Muscle layer of colon (tissue), 2 donors: ENCODE measurements at regions not wholly inside any gene's neighbourhood (a gene's known extent, or its start where the extent isn't known, plus 50 kb on each side); places are given as distances from the start of the nearest gene placed in this dataset.

Source experiments
- H3K27ac ChIP-seq: one replicate; pipeline ENCODE4 v1.7.0; 2013; ENCODE audit warnings: low read depth, mild to moderate bottlenecking, low read length, moderate library complexity
- H3K27me3 ChIP-seq, 2 donors: one replicate each; pipeline ENCODE4 v1.7.0; 2013; ENCODE audit warnings: low read length in 2 of 2, mild to moderate bottlenecking in 2 of 2; ENCODE audit not compliant: insufficient read depth in 2 of 2, control insufficient read depth in 1 of 2
- H3K36me3 ChIP-seq: one replicate; pipeline ENCODE4 v1.7.0; 2013; ENCODE audit warnings: mild to moderate bottlenecking, low read length; ENCODE audit not compliant: insufficient read depth
- H3K4me1 ChIP-seq: one replicate; pipeline ENCODE4 v1.7.0; 2013; ENCODE audit warnings: mild to moderate bottlenecking, low read length; ENCODE audit not compliant: insufficient read depth
- H3K4me3 ChIP-seq, 2 donors: one replicate each; pipeline ENCODE4 v1.7.0; 2013; ENCODE audit warnings: low read length in 2 of 2, low read depth in 1 of 2, mild to moderate bottlenecking in 1 of 2, moderate library complexity in 1 of 2
- H3K9ac ChIP-seq: one replicate; pipeline ENCODE4 v1.7.0; 2013; ENCODE audit warnings: low read length
- H3K9me3 ChIP-seq: one replicate; pipeline ENCODE4 v1.7.0; 2013; ENCODE audit warnings: mild to moderate bottlenecking, low read length
- donor health status: abdominal sarcoma.
- donor health status: Adenocarcinoma of cecum.

GRCh38 chr11:127118811-127119210, 118.2 kb upstream of the KIRREL3 start:
- no peak overlapping the region for H3K4me3 ChIP-seq
- no peaks in the 10 kb centered on the region for H3K9me3 ChIP-seq
- H3K27ac ChIP-seq: no peak overlapping the region
- no peak overlapping the region for H3K9ac ChIP-seq
- H3K36me3 ChIP-seq: no peaks in the 10 kb centered on the region
- H3K4me1 ChIP-seq: no peaks in the 10 kb centered on the region
- no peaks in the 10 kb centered on the region for H3K27me3 ChIP-seq

GRCh38 chr11:127117231-127117739, 116.7 kb upstream of the KIRREL3 start:
- Histone ChIP-seq H3K9me3 (no peaks in the 10 kb centered on the region), H3K27ac (no peak overlapping the region), H3K27me3 (no peaks in the 10 kb centered on the region), H3K9ac (no peak overlapping the region), H3K4me3 (no peak overlapping the region), H3K4me1 (no peaks in the 10 kb centered on the region), H3K36me3 (no peaks in the 10 kb centered on the region)

- Histone ChIP-seq H3K4me1 (no peaks in the 10 kb centered on the region), H3K27me3 (no peaks in the 10 kb centered on the region), H3K4me3 (no peak overlapping the region), H3K27ac (no peak overlapping the region), H3K36me3 (no peaks in the 10 kb centered on the region), H3K9ac (no peak overlapping the region), H3K9me3 (no peaks in the 10 kb centered on the region)
Observed at GRCh38 chr11:127115844-127116243, 115.3 kb upstream of the KIRREL3 start.

GRCh38 chr11:127114035-127114434, 113.5 kb upstream of the KIRREL3 start:
- no peak overlapping the region for H3K9ac ChIP-seq
- no peaks in the 10 kb centered on the region for H3K27me3 ChIP-seq
- no peak overlapping the region for H3K27ac ChIP-seq
- H3K4me1 ChIP-seq: no peaks in the 10 kb centered on the region
- H3K9me3 ChIP-seq: no peaks in the 10 kb centered on the region
- no peak overlapping the region for H3K4me3 ChIP-seq
- H3K36me3 ChIP-seq: no peaks in the 10 kb centered on the region

GRCh38 chr11:127110542-127110941, 110.0 kb upstream of the KIRREL3 start:
- Histone ChIP-seq H3K9me3 (no peaks in the 10 kb centered on the region), H3K36me3 (no peaks in the 10 kb centered on the region), H3K4me1 (no peaks in the 10 kb centered on the region), H3K27ac (no peak overlapping the region), H3K9ac (no peak overlapping the region), H3K27me3 (no peaks in the 10 kb centered on the region), H3K4me3 (no peak overlapping the region)

GRCh38 chr11:127109796-127110480, 109.4 kb upstream of the KIRREL3 start:
- no peaks in the 10 kb centered on the region for H3K4me1 ChIP-seq
- no peak overlapping the region for H3K27ac ChIP-seq
- H3K36me3 ChIP-seq: no peaks in the 10 kb centered on the region
- no peaks in the 10 kb centered on the region for H3K27me3 ChIP-seq
- H3K9me3 ChIP-seq: no peaks in the 10 kb centered on the region
- no peak overlapping the region for H3K4me3 ChIP-seq
- H3K9ac ChIP-seq: no peak overlapping the region

GRCh38 chr11:127108838-127109237, 108.3 kb upstream of the KIRREL3 start:
- Histone ChIP-seq H3K4me3 (no peak overlapping the region), H3K36me3 (no peaks in the 10 kb centered on the region), H3K9me3 (no peaks in the 10 kb centered on the region), H3K4me1 (no peaks in the 10 kb centered on the region), H3K27ac (no peak overlapping the region), H3K27me3 (no peaks in the 10 kb centered on the region), H3K9ac (no peak overlapping the region)

GRCh38 chr11:127106938-127107337, 106.4 kb upstream of the KIRREL3 start:
- H3K27ac ChIP-seq: no peak overlapping the region
- no peaks in the 10 kb centered on the region for H3K4me1 ChIP-seq

GRCh38 chr11:127105593-127106541, 105.3 kb upstream of the KIRREL3 start:
- Histone ChIP-seq H3K36me3 (no peaks in the 10 kb centered on the region), H3K27ac (no peak overlapping the region), H3K4me1 (no peaks in the 10 kb centered on the region), H3K9me3 (no peaks in the 10 kb centered on the region), H3K4me3 (no peak overlapping the region), H3K9ac (no peak overlapping the region), H3K27me3 (no peaks in the 10 kb centered on the region)

More at GRCh38 chr11:127106938-127107337, 106.4 kb upstream of the KIRREL3 start:
- Histone ChIP-seq H3K27me3 (no peaks in the 10 kb centered on the region), H3K9me3 (no peaks in the 10 kb centered on the region), H3K9ac (no peak overlapping the region), H3K36me3 (no peaks in the 10 kb centered on the region), H3K4me3 (no peak overlapping the region)

GRCh38 chr11:127103586-127104388, 103.2 kb upstream of the KIRREL3 start:
- Histone ChIP-seq H3K36me3 (no peaks in the 10 kb centered on the region), H3K27ac (no peak overlapping the region), H3K9me3 (no peaks in the 10 kb centered on the region), H3K4me3 (no peak overlapping the region), H3K27me3 (no peaks in the 10 kb centered on the region), H3K9ac (no peak overlapping the region), H3K4me1 (no peaks in the 10 kb centered on the region)

- Histone ChIP-seq H3K4me1 (no peaks in the 10 kb centered on the region), H3K4me3 (no peak overlapping the region), H3K27ac (no peak overlapping the region), H3K36me3 (no peaks in the 10 kb centered on the region), H3K9me3 (no peaks in the 10 kb centered on the region), H3K9ac (no peak overlapping the region), H3K27me3 (no peaks in the 10 kb centered on the region)
Observed at GRCh38 chr11:127098684-127099083, 98.1 kb upstream of the KIRREL3 start.
